Epithelial cell of proximal tubule (primary cell): ENCODE measurements at regions not wholly inside any gene's neighbourhood (a gene's known extent, or its start where the extent isn't known, plus 50 kb on each side); places are given as distances from the start of the nearest gene placed in this dataset.

Experiments used
- DNase-seq: peaks from one replicate; pipeline ENCODE4 v3.0.0-alpha.2; 2011; ENCODE audit warnings: low read depth
- H3K4me3 ChIP-seq: 2 replicates; pipeline ENCODE4 v1.5.1; 2011; ENCODE audit warnings: low read depth, mild to moderate bottlenecking, low read length
- CTCF ChIP-seq: conservative IDR thresholded peaks from 2 replicates; pipeline ENCODE4 v1.5.1; 2012; ENCODE audit warnings: low read depth, mild to moderate bottlenecking, low read length

GRCh38 chr14:53861781-53862180 is 94.8 kb downstream of the BMP4 start:
- no peak for TF ChIP-seq CTCF
- DNase-seq, result no peak
- no peak overlapping the region for H3K4me3 ChIP-seq

GRCh38 chr14:53858345-53858684 is 98.3 kb downstream of the BMP4 start:
- TF ChIP-seq CTCF, result no peak
- H3K4me3 ChIP-seq, result no peak overlapping the region
- no peak for DNase-seq

DNA sequence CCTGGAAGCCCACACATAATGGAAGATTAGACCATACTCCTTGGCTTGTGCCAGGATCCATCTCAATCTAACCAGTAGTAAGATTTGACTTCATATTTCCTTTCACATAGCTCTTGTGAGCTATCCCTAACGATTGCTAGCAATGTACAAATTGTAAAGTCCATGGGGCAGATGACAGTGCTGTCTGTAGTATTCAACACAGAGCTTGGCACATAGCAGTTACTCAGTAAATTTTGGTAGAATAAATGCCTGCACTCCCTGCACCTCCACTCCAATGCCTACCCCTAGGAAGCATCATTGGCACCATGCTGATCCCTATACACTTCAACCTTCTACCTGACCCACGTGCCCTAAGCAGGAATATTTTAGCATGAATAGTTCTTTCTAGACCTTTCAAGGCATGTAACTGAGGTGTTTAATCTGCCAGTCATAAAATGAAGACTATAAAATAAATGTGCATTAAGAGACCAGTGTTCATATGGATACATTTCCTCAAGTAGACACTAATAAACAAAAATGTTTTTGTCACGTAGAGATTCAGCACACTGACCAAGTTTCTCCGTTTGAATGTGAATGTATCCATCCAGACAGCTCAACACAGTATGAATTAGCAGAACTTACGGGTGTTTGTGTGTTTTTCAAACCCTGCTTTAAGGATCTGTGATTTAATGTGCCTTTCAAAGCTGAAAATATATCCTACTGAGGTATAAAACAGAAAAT is 98.8 kb downstream of the BMP4 start:
- H3K4me3 ChIP-seq, result no peak overlapping the region
- no peak for DNase-seq
- no peak for TF ChIP-seq CTCF

- H3K4me3 ChIP-seq, result no peak overlapping the region
- no peak for DNase-seq
- TF ChIP-seq CTCF, result no peak
These were observed 101.1 kb downstream of the BMP4 start for GRCh38 chr14:53855574-53855973.

- no peak for DNase-seq
- no peak overlapping the region for H3K4me3 ChIP-seq
- TF ChIP-seq CTCF, result no peak
These were observed 101.5 kb downstream of the BMP4 start for GRCh38 chr14:53855127-53855526.

DNA sequence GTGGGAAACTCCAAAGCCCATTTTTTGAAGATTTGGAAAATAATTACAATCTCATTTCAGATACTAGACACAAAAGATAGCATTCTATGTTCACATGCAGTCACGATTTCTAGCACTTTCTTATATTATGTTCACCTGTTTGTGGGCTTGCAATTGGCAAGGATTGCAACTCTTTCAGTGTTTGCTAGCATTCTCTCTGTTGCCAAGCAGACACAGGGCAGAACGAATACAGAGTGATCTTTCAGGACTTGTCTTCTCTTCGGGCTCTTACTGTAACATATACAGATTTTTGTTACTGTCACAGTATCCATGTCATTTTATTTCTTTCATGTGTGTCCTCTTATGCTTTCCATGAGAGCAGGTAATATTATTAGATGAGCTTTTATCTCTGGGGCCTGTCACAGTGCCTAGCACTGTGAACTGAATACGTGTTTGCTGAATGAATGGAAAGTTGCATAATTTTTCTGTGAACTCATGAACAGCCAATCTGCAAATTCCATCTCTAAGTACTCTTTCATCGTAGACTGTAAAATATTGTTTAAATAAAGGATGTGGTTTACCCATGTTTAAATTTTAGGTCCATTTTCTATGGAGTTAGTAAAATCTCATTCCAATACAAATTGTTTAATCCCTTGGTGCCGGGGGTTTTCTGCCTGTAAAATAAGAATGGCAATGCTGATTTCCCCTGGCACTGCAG is 105.1 kb downstream of the BMP4 start:
- DNase-seq, result no peak
- TF ChIP-seq CTCF, result no peak
- H3K4me3 ChIP-seq, result no peak overlapping the region
